ENCODE measurements at regions not wholly inside any gene's neighbourhood (a gene's known extent, or its start where the extent isn't known, plus 50 kb on each side); places are given as distances from the start of the nearest gene placed in this dataset.

DNA sequence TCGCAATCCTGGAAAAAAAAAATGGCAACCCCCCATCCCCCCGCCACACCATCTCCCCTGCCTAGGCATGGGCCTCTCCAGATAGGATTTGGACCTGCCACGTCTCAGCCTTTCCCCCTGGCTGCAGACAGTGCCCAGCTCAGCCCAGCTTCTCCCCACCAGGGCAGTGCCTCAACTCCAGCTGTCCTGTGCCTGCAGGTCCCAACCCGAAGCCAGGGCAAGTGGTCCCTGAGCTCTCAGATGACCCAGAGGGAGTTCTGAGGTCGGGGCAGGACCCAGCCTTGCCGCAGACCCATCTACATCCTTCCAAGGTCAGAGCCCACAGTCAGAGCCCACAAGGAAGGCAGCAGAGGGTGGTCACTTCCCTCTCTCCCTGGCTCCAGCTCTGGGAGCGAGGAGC is 86.7 kb upstream of the POU3F1 start:
- H3K4me1 ChIP-seq (replicated peaks in 1 of 2; ENCODE audit: control insufficient read depth in 2 of 2, insufficient read depth in 2 of 2, low read length in 2 of 2): peaks cover 0 to 6% of the 10 kb centered on the region in 2 experiments; a peak in 1 of 5 replicates
- no peaks in the 10 kb centered on the region for H3K9me3 ChIP-seq (replicated peaks; ENCODE audit: control insufficient read depth, insufficient read depth, low read depth, low read length)
- no TSS peak for BruUV-seq (replicated peaks)
- no peak overlapping the region for H3K4me3 ChIP-seq
- H4K20me1 ChIP-seq (replicated peaks; ENCODE audit: control insufficient read depth, insufficient read depth, low read length): peaks cover 26% of the 10 kb centered on the region; the same call in 1 of the 2 replicates
- no peak overlapping the region for H3K27ac ChIP-seq (ENCODE audit: extremely low read depth, low read depth, low read length)
- H3K9ac ChIP-seq (ENCODE audit: insufficient read depth in 1 of 2, low read depth in 2 of 2, low read length in 2 of 2): no peak overlapping the region
- ChIA-PET CTCF (ENCODE audit: low intra/inter-chr PET ratio) (no interaction called here), POLR2A (interaction anchor here (0.6 kb wide), 1 partner anchor 108 kb away, joined by 3 read pairs; no protein-coding TSS in a partner anchor)
- ATAC-seq (no peak), FAIRE-seq (no peak), DNase-seq (ENCODE audit: extremely low read depth in 1 of 4, low spot score in 3 of 4) (no peak)
- peaks cover 52 to 88% of the 10 kb centered on the region in 2 experiments; a peak in 4 of 5 replicates for H3K27me3 ChIP-seq (ENCODE audit: control insufficient read depth in 2 of 2, insufficient read depth in 2 of 2, low read length in 2 of 2)
- TF ChIP-seq CSDE1 (IDR thresholded peaks at IDR 0.05): no peak
- TF ChIP-seq BHLHE40 (IDR thresholded peaks at IDR 0.05; ENCODE audit: low read length): no peak
- TF ChIP-seq ZNF354B (CRISPR knock-in tag; IDR thresholded peaks at IDR 0.05): no peak
- no peak for TF ChIP-seq FOXA1 (IDR thresholded peaks at IDR 0.05; ENCODE audit: borderline replicate concordance)
- TF ChIP-seq HNRNPK (IDR thresholded peaks at IDR 0.05; ENCODE audit: low read depth, low read length, poor library complexity, severe bottlenecking): no peak
- TF ChIP-seq ILF3 (IDR thresholded peaks at IDR 0.05; ENCODE audit: borderline replicate concordance): no peak
- TF ChIP-seq PTRF (tag; IDR thresholded peaks at IDR 0.05): no peak
- TF ChIP-seq CBX2 (IDR thresholded peaks at IDR 0.05; ENCODE audit: insufficient read depth, low read length, poor library complexity, severe bottlenecking): no peak
- TF ChIP-seq, protein P1, sequence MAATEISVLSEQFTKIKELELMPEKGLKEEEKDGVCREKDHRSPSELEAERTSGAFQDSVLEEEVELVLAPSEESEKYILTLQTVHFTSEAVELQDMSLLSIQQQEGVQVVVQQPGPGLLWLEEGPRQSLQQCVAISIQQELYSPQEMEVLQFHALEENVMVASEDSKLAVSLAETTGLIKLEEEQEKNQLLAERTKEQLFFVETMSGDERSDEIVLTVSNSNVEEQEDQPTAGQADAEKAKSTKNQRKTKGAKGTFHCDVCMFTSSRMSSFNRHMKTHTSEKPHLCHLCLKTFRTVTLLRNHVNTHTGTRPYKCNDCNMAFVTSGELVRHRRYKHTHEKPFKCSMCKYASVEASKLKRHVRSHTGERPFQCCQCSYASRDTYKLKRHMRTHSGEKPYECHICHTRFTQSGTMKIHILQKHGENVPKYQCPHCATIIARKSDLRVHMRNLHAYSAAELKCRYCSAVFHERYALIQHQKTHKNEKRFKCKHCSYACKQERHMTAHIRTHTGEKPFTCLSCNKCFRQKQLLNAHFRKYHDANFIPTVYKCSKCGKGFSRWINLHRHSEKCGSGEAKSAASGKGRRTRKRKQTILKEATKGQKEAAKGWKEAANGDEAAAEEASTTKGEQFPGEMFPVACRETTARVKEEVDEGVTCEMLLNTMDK (IDR thresholded peaks at IDR 0.05; ENCODE audit: borderline replicate concordance, insufficient read depth, low read depth, low read length, poor library complexity, severe bottlenecking): no peak
- no peak for TF ChIP-seq TAL1 (IDR thresholded peaks at IDR 0.05)
- no peak for TF ChIP-seq ZSCAN29 (IDR thresholded peaks at IDR 0.05)
- TF ChIP-seq BRCA1 (IDR thresholded peaks at IDR 0.05): no peak
- no peak for TF ChIP-seq BRCA1 (CRISPR knock-in tag; IDR thresholded peaks at IDR 0.05)
- no peak for TF ChIP-seq ZBTB7A (IDR thresholded peaks at IDR 0.05; ENCODE audit: borderline replicate concordance, control insufficient read depth, low read depth, low read length)
- no peak for TF ChIP-seq HNRNPL (IDR thresholded peaks at IDR 0.05; ENCODE audit: low read depth, low read length)
- no peak for TF ChIP-seq ZNF165 (CRISPR knock-in tag; IDR thresholded peaks at IDR 0.05; ENCODE audit: borderline replicate concordance)
- TF ChIP-seq ZNF707 (CRISPR knock-in tag; conservative IDR thresholded peaks at IDR 0.05): no peak
- no peak for TF ChIP-seq RHOXF2B (CRISPR knock-in tag; conservative IDR thresholded peaks at IDR 0.05)
- TF ChIP-seq ZNF696 (CRISPR knock-in tag; conservative IDR thresholded peaks at IDR 0.05): no peak
- no peak for TF ChIP-seq CREB3L1 (IDR thresholded peaks at IDR 0.05; ENCODE audit: borderline replicate concordance, low read depth)
- H3K9me1 ChIP-seq (ENCODE audit: control insufficient read depth, insufficient read depth, low read length): peaks cover 3% of the 10 kb centered on the region
- H3K79me2 ChIP-seq (ENCODE audit: control insufficient read depth, insufficient read depth, low read length): no peaks in the 10 kb centered on the region
- no peak overlapping the region for H3K4me2 ChIP-seq (ENCODE audit: insufficient read depth, low read length)
- no peak overlapping the region for H2AFZ ChIP-seq (ENCODE audit: low read depth, low read length)
- 2% methylated on average over 6 of the region's 7 CpGs for WGBS (ENCODE audit: insufficient coverage, low coverage, missing lambda C conversion rate)
- in situ Hi-C loops (cut with MboI): no loop called here
- intact Hi-C loops (cut with micrococcal nuclease): no loop called here
- H3K36me3 ChIP-seq (ENCODE audit: control insufficient read depth, insufficient read depth, low read length): no peaks in the 10 kb centered on the region

All from K562 (cell line).